GM18499 (cell line): ENCODE measurements at regions not wholly inside any gene's neighbourhood (a gene's known extent, or its start where the extent isn't known, plus 50 kb on each side); places are given as distances from the start of the nearest gene placed in this dataset.
"Not testable (repeated sequence)": the region's sequence is repeated elsewhere in the genome, so short reads cannot be mapped to it uniquely, and the experiment has no call there.

ENCODE experiments used
- ATAC-seq: cut with Tn5 transposase; IDR thresholded peaks from one replicate; pipeline ENCODE4 v1.9.1; 2021; ENCODE audit warnings: moderate number of reproducible peaks; ENCODE audit not compliant: insufficient read depth, unreplicated experiment

- not testable (repeated sequence) for ATAC-seq
These were observed 185.7 kb downstream of the POTEC start for GRCh38 chr18:14357553-14358297.

- ATAC-seq = not testable (repeated sequence)
These were observed 201.2 kb downstream of the POTEC start for GRCh38 chr18:14342170-14342569.

- not testable (repeated sequence) for ATAC-seq
These were observed 203.8 kb upstream of the ZNF519 start for GRCh38 chr18:14336017-14336416.

- ATAC-seq = not testable (repeated sequence)
These were observed 189.0 kb upstream of the ZNF519 start for GRCh38 chr18:14321217-14321616.

GRCh38 chr18:14301255-14301654, 169.0 kb upstream of the ZNF519 start:
- ATAC-seq = not testable (repeated sequence)

- ATAC-seq = not testable (repeated sequence)
These were observed 162.8 kb upstream of the ZNF519 start for GRCh38 chr18:14295081-14295480.

- no peak for ATAC-seq
These were observed 152.8 kb upstream of the ZNF519 start for GRCh38 chr18:14285053-14285452.

GRCh38 chr18:14275391-14275790, 143.2 kb upstream of the ZNF519 start:
- not testable (repeated sequence) for ATAC-seq

- ATAC-seq = not testable (repeated sequence)
These were observed 133.6 kb upstream of the ZNF519 start for GRCh38 chr18:14265637-14266410.

GRCh38 chr18:14262786-14263185, 130.6 kb upstream of the ZNF519 start:
- ATAC-seq = not testable (repeated sequence)

- ATAC-seq = not testable (repeated sequence)
These were observed 117.9 kb upstream of the ZNF519 start for GRCh38 chr18:14250084-14250677.

GRCh38 chr18:14239224-14239623, 107.0 kb upstream of the ZNF519 start:
- ATAC-seq = not testable (repeated sequence)

GRCh38 chr18:14236356-14237048, 104.3 kb upstream of the ZNF519 start:
- ATAC-seq = not testable (repeated sequence)

- not testable (repeated sequence) for ATAC-seq
These were observed 93.0 kb upstream of the ZNF519 start for GRCh38 chr18:14225286-14225679.

GRCh38 chr18:14224551-14225285, 92.5 kb upstream of the ZNF519 start:
- not testable (repeated sequence) for ATAC-seq

- not testable (repeated sequence) for ATAC-seq
These were observed 91.7 kb upstream of the ZNF519 start for GRCh38 chr18:14223919-14224318.

- not testable (repeated sequence) for ATAC-seq
These were observed 91.1 kb upstream of the ZNF519 start for GRCh38 chr18:14223231-14223822.

GRCh38 chr18:14222354-14223221, 90.4 kb upstream of the ZNF519 start:
- ATAC-seq = not testable (repeated sequence)
